CD4-positive, alpha-beta T cell treated with Interleukin-17A for 4 hours (primary cell): ENCODE measurements at regions not wholly inside any gene's neighbourhood (a gene's known extent, or its start where the extent isn't known, plus 50 kb on each side); places are given as distances from the start of the nearest gene placed in this dataset.

Experiments
- DNase-seq: peaks from one replicate; pipeline ENCODE4 v3.0.0-alpha.2; 2020; ENCODE audit warnings: mixed read lengths

- no peak for DNase-seq
Measured at GRCh38 chr14:61847861-61848260, 85.6 kb downstream of the SNAPC1 start.

GRCh38 chr14:61854898-61855297 is 92.7 kb downstream of the SNAPC1 start:
- no peak for DNase-seq

- DNase-seq: peak; percentile 57
Measured at GRCh38 chr14:61860294-61860918, 98.2 kb downstream of the SNAPC1 start.

GRCh38 chr14:61861320-61861865 is 99.2 kb downstream of the SNAPC1 start:
- no peak for DNase-seq

GRCh38 chr14:61864329-61864898 is 102.2 kb downstream of the SNAPC1 start:
- DNase-seq: no peak

GRCh38 chr14:61866932-61867920 is 105.0 kb downstream of the SNAPC1 start:
- DNase-seq: no peak

- DNase-seq: no peak
Measured at GRCh38 chr14:61868846-61869245, 106.6 kb downstream of the SNAPC1 start.

- DNase-seq: no peak
Measured at GRCh38 chr14:61870163-61870562, 107.9 kb downstream of the SNAPC1 start.

- DNase-seq: no peak
Measured at GRCh38 chr14:61872452-61872851, 110.2 kb downstream of the SNAPC1 start.

GRCh38 chr14:61875483-61875882 is 113.3 kb downstream of the SNAPC1 start:
- no peak for DNase-seq

- no peak for DNase-seq
Measured at GRCh38 chr14:61876362-61877034, 114.3 kb downstream of the SNAPC1 start.

GRCh38 chr14:61877035-61877390 is 114.8 kb downstream of the SNAPC1 start:
- no peak for DNase-seq

GRCh38 chr14:61877768-61878167 is 115.5 kb downstream of the SNAPC1 start:
- no peak for DNase-seq

- no peak for DNase-seq
Measured at GRCh38 chr14:61878931-61879330, 116.7 kb downstream of the SNAPC1 start.

- no peak for DNase-seq
Measured at GRCh38 chr14:61881046-61881445, 118.8 kb downstream of the SNAPC1 start.

- DNase-seq: no peak
Measured at GRCh38 chr14:61884711-61885110, 122.5 kb downstream of the SNAPC1 start.

- DNase-seq: no peak
Measured at GRCh38 chr14:61885203-61885961, 123.2 kb downstream of the SNAPC1 start.

GRCh38 chr14:61887628-61888027 is 125.4 kb downstream of the SNAPC1 start:
- no peak for DNase-seq

GRCh38 chr14:61889914-61890351 is 127.7 kb downstream of the SNAPC1 start:
- peak; percentile 16 for DNase-seq

- no peak for DNase-seq
Measured at GRCh38 chr14:61891170-61891569, 128.9 kb downstream of the SNAPC1 start.

GRCh38 chr14:61891810-61892209 is 129.6 kb downstream of the SNAPC1 start:
- no peak for DNase-seq

GRCh38 chr14:61893371-61893940 is 131.2 kb downstream of the SNAPC1 start:
- no peak for DNase-seq
